C4-2B (cell line): ENCODE measurements at regions not wholly inside any gene's neighbourhood (a gene's known extent, or its start where the extent isn't known, plus 50 kb on each side); places are given as distances from the start of the nearest gene placed in this dataset.

ENCODE experiments used
- ZFX ChIP-seq: fragments of 450-650 bp; IDR thresholded peaks from 2 replicates; pipeline ENCODE4 v1.6.1; 2017
- TF ChIP-seq, protein P1 (sequence below): fragments of 450-650 bp; conservative IDR thresholded peaks from 2 replicates; pipeline ENCODE4 v1.5.1; 2017; ENCODE audit warnings: mild to moderate bottlenecking

- TF ChIP-seq, protein P1, sequence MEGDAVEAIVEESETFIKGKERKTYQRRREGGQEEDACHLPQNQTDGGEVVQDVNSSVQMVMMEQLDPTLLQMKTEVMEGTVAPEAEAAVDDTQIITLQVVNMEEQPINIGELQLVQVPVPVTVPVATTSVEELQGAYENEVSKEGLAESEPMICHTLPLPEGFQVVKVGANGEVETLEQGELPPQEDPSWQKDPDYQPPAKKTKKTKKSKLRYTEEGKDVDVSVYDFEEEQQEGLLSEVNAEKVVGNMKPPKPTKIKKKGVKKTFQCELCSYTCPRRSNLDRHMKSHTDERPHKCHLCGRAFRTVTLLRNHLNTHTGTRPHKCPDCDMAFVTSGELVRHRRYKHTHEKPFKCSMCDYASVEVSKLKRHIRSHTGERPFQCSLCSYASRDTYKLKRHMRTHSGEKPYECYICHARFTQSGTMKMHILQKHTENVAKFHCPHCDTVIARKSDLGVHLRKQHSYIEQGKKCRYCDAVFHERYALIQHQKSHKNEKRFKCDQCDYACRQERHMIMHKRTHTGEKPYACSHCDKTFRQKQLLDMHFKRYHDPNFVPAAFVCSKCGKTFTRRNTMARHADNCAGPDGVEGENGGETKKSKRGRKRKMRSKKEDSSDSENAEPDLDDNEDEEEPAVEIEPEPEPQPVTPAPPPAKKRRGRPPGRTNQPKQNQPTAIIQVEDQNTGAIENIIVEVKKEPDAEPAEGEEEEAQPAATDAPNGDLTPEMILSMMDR, result no peak
- no peak for TF ChIP-seq ZFX
Measured at GRCh38 chr3:148253713-148254112, 444.0 kb upstream of the AGTR1 start.
